ENCODE measurements at regions not wholly inside any gene's neighbourhood (a gene's known extent, or its start where the extent isn't known, plus 50 kb on each side); places are given as distances from the start of the nearest gene placed in this dataset.

DNA sequence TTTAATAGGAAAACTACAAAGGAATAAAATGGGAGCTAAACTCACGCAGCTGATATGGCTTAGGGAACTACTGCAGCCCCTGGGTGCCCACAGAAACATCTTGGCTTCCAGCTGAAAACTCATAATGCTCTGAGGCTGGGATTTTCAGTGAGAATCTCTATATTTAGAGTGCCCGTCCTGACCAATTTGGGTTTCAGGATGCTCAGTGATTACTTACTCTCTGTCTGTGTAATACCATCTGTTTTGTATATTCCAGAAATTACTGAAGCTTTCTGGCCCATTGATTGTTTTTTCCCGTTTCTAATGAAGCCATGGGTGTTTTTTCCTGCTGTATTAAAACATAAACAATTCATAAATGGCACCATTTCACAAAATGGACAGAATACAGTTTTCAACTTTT lies 50.6 kb upstream of the ZNF385D start:
- DNase-seq: no peak

DNA sequence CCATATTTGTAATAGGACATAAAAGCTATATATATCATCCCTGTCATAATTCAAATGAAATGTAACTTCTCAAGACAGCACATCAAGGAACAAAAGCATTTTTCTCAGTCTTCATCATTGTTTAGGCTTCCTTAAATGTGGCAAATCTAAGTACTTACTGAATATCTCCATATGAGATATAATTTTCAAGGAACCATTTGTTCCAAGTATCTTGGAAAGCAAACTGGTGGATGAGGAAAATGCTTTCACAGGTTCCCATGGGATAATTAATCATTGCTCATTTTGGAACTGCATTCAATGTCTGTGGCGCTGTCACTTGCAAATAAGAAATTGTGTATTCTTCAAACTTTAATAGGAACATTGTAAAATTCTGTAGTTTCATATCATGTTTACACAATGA lies 52.6 kb upstream of the ZNF385D start:
- DNase-seq: no peak

DNA sequence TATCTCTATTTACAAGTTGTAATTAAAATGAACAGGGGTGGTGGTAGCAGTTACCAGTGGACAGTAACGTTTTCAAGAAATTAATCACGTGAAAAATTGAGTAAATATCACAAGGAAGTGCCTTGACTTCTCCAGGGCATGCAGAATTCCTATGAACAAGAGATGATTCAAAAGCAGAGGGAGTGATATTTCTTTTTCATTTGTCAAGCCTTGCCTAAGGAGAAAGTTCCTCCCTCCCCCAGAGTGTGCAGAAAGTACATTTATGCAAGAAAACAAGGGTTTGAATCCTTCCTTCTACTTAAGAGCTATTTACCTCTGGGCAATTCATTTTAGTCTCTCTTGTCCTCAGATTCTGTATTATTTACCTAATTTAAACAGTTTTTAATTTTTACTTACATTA lies 53.3 kb upstream of the ZNF385D start:
- no peak for DNase-seq

DNA sequence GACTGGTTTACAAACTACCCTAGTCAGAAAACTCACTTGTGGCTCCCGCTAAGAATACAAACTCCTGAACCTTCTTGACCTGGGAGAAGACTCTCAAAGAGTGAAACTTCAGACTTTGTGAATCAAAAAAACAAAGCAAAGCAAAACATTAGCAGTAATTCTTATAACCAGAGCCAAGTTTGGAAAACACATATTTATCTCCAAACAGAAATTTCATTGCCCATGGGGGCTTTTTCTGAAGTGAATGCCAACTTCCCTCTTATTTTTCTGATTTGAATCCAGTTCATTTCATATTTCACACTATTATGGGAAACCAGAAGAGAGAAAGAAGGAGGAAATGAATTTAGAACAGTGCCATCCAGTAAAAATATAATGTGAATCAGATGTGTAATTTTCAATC lies 55.7 kb upstream of the ZNF385D start:
- DNase-seq: no peak

DNA sequence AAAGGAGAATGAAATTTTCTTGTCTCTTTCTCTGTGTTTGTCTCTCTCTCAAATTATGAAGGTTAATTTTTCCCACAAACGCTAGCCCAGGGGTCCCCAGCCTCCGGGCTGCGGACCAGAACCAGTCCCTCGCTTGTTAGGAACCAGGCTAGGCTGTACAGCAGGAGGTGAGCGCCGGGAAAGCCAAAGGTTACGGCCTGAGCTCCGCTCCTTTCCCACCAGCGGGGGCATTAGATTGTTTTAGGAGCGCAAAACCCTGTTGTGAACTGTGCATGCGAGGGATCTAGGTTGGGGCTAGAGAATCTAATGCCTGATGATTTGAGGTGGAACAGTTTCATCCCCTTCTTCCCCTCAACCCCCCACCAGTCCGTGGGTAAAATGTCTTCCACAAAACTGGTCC lies 74.7 kb upstream of the ZNF385D start:
- DNase-seq: no peak

DNA sequence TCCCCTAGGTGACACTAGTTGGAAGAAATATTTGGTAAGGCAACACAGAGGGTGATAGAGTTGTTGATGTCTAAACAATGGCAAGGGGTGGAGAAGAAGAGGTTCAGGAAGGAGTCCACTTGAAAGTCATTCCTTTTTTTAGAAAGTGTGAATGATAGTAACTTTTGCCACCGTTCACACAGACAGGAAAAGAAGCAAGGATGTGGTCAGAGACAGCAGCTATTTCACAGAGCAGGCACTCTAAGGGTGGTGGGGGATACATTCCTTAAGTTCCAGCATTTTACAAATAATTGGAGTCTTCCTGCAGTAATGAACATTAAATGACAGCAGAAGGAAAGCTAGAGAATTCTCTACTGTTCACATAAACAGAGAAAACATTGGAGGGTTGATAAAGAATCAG lies 75.4 kb upstream of the ZNF385D start:
- no peak for DNase-seq

DNA sequence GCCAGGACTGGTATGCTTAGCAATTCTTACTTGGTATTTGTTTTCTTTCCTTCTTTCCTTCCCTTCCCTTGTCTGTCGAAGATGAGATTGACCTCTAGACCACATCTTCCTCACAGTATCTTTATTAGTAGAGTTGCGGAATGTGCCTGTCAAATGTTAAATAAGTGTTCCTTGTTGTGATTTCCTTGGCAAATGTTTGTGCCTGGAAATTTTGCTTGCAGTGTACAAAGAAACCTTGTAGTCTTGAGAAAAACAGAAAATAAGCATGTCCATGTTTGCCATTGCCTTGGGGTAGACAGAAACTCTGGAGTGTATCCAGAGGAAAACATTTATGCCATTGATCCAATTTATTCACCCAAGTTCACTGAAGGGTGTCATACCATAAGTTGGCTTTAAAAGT lies 79.5 kb upstream of the ZNF385D start:
- DNase-seq: no peak

DNA sequence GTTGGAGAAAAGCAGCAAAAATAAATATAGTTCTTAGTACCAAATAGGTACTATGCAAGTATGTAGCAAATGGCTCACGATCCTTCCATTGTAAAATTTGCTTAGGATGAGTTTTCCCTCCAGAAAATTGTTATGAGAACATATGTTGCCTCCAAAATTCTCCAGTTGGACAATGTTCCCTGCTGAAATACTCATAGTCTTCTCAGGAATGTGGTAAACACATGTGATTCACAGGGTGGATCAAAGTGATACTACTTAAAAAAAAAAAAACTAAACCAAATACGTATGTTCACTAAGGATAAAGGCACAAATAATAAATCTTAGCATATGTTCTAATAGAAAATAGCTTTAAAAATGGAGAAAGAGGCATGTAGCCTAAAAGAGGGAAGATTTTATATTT lies 84.3 kb upstream of the ZNF385D start:
- DNase-seq: no peak

DNA sequence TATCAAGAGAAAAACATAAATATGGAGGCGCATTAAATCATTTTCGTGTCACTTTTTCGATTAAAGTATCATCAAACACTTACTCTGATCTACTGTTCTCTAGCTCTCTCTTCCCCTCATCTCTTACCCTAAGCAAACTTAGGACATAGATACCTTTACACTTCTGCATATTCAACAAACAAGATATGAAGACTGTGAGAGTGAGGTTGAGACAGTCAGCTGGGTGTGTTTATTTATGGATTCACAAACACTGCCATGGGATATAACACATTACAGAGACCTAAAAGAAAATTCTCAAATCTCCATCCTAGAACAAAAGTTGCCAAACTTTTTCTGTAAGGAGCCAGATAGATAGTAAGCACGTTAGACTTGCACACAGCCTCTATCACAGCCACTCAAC lies 85.2 kb upstream of the ZNF385D start:
- no peak for DNase-seq

DNA sequence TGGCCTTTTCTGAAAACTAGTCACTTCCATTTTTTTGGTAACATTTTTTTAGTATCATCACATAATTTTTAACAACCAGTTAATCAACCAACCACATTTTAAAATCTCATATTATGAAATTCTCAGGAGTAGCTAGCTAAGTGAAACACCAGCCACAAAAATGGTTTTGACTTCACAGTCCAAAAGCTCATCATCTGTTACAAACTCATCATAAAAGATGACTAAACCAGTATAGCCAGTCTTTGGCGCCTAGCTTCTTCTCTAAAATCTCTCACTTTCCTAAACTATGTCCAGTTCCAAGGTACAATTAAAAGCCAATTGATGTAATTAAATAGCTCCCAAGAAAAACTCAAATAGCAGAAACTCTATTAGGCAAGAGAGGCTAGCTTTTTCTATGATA lies 88.2 kb upstream of the ZNF385D start:
- DNase-seq: no peak

DNA sequence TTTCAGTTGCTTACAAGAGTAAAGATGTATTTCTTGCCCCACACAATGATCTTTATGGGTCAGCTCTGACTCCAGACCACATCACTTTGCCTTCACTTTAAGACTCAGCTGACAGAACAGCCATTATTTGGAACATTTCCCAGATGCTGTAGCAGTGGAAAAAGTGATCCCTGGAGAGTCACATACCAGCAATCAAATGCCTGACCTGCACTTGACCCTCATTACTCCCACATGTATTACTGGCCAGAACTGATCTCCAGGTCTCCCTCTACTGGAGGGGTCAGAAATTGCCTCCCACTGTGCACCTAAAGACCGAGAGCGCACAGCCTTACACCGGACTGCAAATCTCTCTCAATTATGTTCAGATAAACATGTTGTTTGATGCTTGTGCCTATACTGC lies 88.6 kb upstream of the ZNF385D start:
- DNase-seq: peak; percentile 50

DNA sequence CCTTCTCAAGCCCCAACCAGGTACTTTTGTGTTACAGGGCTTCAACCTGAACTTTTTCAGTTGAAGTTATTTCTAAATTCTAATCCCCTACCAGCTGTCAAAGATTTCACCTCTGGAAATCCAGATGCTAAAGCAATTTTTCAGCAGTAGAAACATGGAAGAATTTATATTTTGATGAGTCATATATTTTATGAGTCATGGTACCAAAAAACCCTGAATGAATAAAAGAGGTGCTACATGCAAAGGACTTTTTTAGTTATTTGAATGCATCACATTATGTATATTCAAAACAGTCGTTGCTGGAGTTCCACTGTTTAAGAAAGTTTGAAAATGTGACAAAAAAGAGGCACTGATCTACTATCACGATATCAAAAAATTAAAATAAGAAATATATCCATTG lies 96.0 kb upstream of the ZNF385D start:
- DNase-seq: no peak

DNA sequence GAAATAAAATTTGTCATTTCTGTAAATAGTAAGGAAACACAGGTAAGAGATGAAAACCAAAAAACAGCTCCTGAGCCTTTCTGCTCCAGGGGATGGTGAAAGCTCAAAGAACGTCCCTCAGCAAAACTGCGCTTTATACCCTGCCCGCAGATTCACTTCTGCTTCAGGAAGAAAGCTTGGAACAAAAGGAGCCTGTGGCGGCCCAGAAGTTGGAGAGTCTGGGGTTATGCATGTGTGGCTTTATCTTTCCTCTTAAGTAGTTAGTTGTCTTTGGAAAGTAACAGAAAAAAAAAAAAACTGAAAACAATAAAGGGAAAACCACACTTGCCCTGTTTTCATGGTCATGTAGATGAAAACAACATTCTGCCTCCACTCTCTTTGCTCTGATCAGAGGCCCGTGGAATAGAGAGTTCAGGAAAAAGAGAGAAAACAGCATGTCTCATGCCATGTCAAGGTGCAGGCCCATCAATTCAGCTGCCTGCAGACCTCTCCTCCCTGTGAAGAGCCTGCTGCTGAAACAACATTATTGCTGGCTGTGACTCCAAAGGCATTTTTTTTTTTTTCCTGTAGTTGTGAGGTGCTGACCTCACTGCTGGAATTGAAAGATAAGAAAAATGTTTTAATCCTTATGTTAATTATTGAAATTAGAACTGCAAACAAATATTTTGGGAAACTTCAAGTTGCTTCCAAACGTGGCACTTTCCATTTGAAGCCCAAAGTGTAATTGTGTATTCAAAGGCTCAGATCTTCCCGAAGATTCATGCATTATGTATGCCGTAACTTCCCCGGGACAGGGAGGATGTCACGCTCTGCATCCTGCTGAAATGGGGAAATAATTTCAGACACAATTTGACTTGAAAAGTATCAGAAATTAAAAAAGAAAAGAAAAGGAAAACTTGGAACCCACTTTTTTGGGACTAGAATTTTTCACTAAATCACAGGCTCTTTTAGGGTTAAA lies 108.4 kb upstream of the ZNF385D start:
- DNase-seq: no peak

DNA sequence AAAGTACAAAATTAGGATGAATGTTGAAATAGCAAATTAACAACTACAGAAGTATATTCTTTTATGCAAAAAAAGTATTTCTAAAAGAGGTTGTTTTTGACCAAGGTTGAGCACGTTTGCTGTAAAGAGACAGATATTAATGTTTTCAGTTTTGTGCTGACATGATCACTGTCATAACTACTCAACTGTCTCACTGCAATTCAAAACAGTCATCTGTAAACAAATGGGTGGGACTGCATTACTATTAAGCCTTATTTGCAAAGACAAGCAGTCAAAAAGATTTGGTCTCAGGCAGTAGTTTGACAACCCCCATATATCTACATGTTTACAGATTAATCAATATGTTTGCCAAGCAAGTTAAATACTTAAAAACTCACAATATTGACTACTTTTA lies 109.1 kb upstream of the ZNF385D start:
- no peak for DNase-seq

DNA sequence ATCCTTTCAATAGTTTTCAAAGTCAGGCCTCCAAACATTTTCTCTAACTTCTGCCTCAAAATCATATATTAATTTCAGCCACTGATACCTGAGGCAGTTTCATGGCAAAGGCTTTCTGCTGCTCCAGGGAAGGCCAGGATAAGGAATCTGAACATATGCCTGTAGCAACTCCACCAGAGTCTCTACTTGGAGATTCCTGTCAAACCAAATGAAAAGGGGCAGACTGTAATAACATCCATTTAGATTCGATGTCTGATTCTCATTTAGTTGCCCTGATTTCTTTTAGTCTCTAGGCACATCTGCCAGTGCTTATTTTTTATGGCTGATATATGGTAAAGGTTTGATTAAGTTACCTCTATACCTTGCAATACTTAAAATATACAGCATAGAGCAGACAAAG lies 109.6 kb upstream of the ZNF385D start:
- no peak for DNase-seq

DNA sequence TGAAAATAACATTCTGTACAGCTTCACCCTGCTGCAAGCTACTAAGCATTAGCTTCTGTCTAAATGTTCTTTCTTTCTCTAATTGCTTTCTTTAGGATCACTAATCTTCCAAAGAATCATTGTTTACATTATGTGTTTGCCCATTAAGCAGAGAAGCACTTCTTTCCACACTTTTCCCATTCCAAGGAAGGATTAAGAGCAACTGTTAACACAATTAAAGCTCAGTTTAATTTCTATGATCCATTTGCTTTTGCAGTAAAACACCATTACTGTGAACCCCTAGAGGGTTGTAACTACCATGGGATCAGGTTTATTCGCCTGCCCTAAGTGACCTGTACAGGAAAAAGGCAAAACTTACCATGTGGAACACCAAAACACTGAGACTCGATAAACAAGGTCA lies 125.8 kb upstream of the ZNF385D start:
- DNase-seq: no peak

DNA sequence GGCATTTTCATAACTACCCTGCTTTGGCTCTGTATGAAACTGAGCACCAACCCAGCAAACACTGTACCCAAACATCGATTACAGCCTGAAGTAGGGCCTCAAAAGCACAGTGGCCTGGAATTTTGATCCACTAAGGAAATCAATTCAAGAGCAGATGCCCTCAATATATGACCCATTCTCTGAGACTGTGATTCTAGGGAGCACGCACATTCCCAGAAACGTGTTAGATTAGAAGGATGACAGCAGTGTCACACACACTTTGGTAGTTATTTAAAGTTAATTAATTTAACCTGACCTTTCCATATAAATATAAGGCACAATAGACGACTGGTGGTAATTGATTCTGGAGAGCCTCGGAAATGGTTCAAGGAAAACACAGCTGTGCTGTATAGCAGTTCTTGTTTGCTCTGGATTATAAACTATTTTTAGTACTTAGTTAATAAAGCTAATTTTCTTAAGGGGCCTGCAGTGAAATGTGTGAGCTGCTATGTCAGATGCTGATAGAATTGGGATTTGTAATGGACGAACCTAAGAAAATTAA lies 126.3 kb upstream of the ZNF385D start:
- no peak for DNase-seq

DNA sequence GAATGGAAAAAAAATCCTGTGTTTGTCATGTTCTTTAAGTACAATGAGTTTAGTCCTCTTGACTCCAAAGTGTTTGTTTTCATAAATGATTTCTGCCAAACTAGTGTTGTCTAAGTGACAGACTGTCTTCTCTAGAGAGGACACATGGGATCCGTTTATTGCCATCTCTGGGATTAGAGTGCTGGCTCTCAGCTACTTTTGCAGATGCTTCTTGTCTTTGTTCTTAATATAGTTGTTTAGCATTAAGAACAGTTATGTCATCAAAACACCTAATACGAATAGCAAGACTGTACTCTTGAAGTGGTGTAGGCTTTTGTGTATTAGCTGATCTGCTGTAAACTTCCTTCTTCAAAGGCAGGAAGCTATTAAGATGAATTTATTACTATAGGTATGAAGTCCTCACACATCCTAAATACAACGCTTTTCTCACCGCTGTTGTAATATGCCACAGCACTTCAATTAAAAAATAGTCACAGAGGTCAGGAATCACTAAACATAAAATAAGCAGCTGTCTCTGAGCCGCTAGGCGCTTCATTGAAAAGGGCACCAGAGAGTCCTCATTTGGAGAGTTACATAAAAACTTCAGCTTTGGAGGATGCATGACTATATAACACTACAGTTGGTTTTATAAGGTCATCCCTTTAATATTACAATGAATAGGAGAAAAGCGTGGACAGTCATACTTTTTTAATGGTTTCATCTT lies 128.3 kb upstream of the ZNF385D start:
- DNase-seq: no peak

DNA sequence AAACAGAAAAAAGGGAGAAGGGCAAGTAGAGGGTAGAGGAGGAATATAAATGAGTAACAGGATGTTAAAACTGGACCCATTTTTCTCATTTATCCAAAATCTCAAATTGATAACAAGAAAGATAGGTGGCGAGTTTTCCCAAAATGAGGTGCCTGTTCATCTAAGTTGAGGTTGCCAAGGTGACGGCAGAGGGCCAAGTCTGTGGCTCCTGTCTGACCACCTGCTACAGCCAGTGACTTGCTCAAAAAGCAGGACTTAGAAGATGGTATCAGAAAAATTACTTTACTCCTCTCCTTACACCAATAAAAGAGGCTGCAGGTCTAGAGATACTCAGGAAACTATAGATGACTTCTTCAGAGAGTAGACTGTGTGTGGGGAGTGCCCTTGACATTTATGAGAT lies 137.6 kb upstream of the ZNF385D start:
- no peak for DNase-seq

DNA sequence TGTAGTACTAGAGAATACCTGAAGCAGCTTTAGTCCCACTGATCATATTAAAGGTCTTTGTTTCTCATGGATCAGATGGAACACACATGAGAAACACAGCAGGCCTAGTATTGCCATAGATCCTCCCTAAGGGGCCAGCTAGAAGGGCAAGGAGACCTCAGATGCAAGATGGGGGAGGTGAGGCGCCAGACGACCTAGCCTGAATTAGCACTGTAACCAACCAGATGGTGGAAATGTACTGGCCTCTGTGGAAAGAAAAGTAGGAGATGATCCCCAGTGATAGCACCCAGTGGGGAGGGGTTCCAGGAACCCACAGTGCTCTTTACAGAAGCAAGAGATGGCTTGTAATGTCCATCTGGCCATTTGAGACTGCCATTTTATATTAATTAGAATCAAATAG lies 138.2 kb upstream of the ZNF385D start:
- DNase-seq: no peak

DNA sequence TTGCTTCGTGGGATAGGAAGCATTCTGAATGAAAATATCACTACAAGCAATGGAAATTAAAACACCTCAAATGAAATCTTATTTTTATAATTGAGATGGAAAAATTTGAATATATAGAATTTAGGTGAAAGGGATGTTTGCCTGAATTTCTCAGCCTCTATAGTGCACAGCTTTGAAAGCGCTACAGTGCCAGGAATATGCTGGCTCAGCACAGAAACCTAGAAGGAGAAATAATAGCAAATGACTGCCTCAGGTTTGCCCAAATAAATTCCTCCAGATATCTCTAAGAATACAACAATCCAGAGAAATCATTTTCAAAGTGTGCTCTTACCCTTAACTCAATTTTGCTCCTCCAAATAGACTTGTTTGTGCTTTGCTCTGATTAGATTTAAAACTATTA lies 141.1 kb upstream of the ZNF385D start:
- no peak for DNase-seq

DNA sequence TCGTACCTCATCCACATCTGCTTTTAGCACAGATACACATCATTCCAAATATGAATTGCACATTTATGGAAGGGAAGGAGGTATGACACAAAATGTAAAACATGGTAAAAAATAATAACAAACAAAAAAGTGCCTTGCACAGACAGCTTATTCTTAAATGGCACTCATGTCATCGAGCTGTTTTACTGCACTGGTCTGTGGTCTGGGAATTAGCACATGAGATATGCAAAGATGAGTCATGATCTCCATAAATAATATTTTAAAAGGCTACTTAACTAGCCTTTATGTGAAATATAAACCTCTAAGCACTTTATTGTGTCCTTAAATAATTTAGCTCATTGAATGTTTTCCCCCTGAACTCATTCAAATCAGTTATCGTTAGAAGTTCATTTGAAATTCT lies 142.2 kb upstream of the ZNF385D start:
- DNase-seq: no peak

DNA sequence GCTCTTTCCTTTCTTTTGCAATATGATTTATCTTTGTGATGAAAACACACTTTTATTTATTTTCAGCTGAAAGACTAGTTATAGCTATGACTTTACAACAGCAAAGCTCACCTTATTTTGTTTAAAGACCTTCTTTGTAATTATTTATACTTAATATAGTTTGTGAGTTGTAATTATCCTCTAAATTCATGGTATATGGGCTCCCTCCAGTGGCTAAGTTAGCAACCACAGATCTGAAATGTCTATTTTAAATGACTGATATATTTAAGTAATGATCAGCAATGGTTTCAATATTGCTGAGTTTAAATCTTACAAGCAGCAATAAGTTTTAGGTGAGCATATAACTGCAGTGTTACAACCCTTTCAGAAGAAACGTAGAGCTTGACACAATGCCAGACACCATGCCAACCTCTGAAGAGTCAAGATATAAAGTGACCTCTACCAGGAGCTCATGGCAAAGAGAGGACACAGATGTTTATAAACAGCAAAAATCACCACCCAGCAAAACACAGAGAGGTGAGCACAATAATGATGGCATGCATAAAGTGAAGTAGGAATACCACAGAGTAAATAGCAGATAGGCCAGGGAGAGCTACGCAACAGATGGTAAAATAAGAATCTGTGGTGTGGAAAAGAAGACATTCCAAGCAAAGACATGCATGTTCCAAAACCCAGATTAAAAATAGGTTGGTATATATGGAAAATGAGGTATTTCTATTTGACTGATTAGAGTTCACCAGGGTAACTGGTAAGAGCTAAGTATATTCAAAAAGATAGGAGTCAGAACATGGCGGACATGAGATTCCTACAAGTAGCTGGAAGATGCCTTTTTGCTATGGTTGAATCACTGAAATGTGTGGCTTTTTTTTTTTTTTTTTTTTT lies 143.7 kb upstream of the ZNF385D start:
- no peak for DNase-seq

Measured in femur (tissue), 1 donor.